T-cell (primary cell): ENCODE measurements at regions not wholly inside any gene's neighbourhood (a gene's known extent, or its start where the extent isn't known, plus 50 kb on each side); places are given as distances from the start of the nearest gene placed in this dataset.

Source experiments
- ATAC-seq, 4 experiments: fragments of 200-7000 bp in 3 of 4; fragments of 150-1000 bp in 1 of 4; cut with Tn5 transposase; replicated peaks in 1 of 4; 1 replicate in 3 of 4; 2 replicates in 1 of 4; pipeline ENCODE4 v1.10.0; 2021; ENCODE audit warnings: moderate library complexity in 3 of 4, mild to moderate bottlenecking in 2 of 4, moderate number of reproducible peaks in 1 of 4
- CTCF ChIA-PET, 2 donors: fragments of 300-600 bp; sonication (Branson Sonifier 250); formaldehyde crosslinking; loops; one replicate each; lab custom pipeline; 2022; ENCODE audit warnings: antibody characterized with exemption in 2 of 2; lab: Charles Lee
- POLR2A ChIA-PET, 2 donors: fragments of 300-600 bp; sonication (Branson Sonifier 250); formaldehyde crosslinking; loops; one replicate each; lab custom pipeline; 2022; ENCODE audit warnings: antibody characterized with exemption in 2 of 2; lab: Charles Lee
- DNase-seq, 35 experiments: peaks; one replicate each; pipeline versions ENCODE4 v3.0.0 to v3.0.0-alpha.2; 2013 to 2023
- H3K27ac ChIP-seq: one replicate; pipeline ENCODE4 v1.5.1; 2013; ENCODE audit warnings: low read length
- H3K27me3 ChIP-seq, 2 experiments: replicated peaks in 1 of 2; 1 replicate in 1 of 2; 2 replicates in 1 of 2; pipeline versions ENCODE4 v1.6.1 to v1.7.0; 2013; ENCODE audit warnings: low read length in 1 of 2, mixed read lengths in 1 of 2; ENCODE audit not compliant: control insufficient read depth in 2 of 2, insufficient read depth in 2 of 2; ENCODE audit errors: extremely low read depth in 1 of 2
- H3K36me3 ChIP-seq, 2 donors: 1 replicate in 1 of 2; 2 replicates in 1 of 2; pipeline versions ENCODE4 v1.6.1 to v1.7.0; 2013; ENCODE audit warnings: low read length in 1 of 2; ENCODE audit not compliant: control insufficient read depth in 2 of 2, insufficient read depth in 1 of 2; ENCODE audit errors: extremely low read depth in 1 of 2
- H3K4me1 ChIP-seq, 2 experiments: 1 replicate in 1 of 2; 2 replicates in 1 of 2; pipeline versions ENCODE4 v1.6.1 to v1.7.0; 2013; ENCODE audit warnings: low read length in 2 of 2, mixed read lengths in 1 of 2; ENCODE audit not compliant: insufficient read depth in 2 of 2, control insufficient read depth in 1 of 2; ENCODE audit errors: extremely low read depth in 1 of 2
- H3K4me3 ChIP-seq, 2 donors: 1 replicate in 1 of 2; 2 replicates in 1 of 2; pipeline versions ENCODE4 v1.5.1 to v1.7.0; 2013; ENCODE audit warnings: mild to moderate bottlenecking in 2 of 2, low read length in 1 of 2, moderate library complexity in 1 of 2; ENCODE audit not compliant: control insufficient read depth in 1 of 2; ENCODE audit errors: extremely low read depth in 1 of 2
- H3K9me3 ChIP-seq: 2 replicates; pipeline ENCODE4 v1.7.0; 2013
- H3K27ac Mint-ChIP-seq, 2 donors: one replicate each; pipeline ENCODE4 v1.8.0; 2020 to 2021; ENCODE audit warnings: mild to moderate bottlenecking in 2 of 2, mixed read lengths in 2 of 2
- H3K27me3 Mint-ChIP-seq, 2 donors: one replicate each; pipeline ENCODE4 v1.8.0; 2021 to 2022; ENCODE audit warnings: mixed read lengths in 2 of 2
- H3K36me3 Mint-ChIP-seq: one replicate; pipeline ENCODE4 v1.8.0; 2021; ENCODE audit warnings: mixed read lengths
- H3K4me1 Mint-ChIP-seq, 3 donors: one replicate each; pipeline ENCODE4 v1.8.0; 2020 to 2022; ENCODE audit warnings: mixed read lengths in 3 of 3, mild to moderate bottlenecking in 1 of 3
- H3K4me3 Mint-ChIP-seq, 3 donors: one replicate each; pipeline ENCODE4 v1.8.0; 2020 to 2022; ENCODE audit warnings: mild to moderate bottlenecking in 3 of 3, mixed read lengths in 3 of 3, moderate library complexity in 3 of 3
- H3K9me3 Mint-ChIP-seq, 3 donors: one replicate each; pipeline ENCODE4 v1.8.0; 2020 to 2022; ENCODE audit warnings: mixed read lengths in 3 of 3
- WGBS: methylation state at CpG from one replicate; pipeline ENCODE4 v1.1.5; 2013; ENCODE audit warnings: missing lambda C conversion rate; ENCODE audit not compliant: insufficient coverage; 5-methylcytosine and 5-hydroxymethylcytosine counted together

DNA sequence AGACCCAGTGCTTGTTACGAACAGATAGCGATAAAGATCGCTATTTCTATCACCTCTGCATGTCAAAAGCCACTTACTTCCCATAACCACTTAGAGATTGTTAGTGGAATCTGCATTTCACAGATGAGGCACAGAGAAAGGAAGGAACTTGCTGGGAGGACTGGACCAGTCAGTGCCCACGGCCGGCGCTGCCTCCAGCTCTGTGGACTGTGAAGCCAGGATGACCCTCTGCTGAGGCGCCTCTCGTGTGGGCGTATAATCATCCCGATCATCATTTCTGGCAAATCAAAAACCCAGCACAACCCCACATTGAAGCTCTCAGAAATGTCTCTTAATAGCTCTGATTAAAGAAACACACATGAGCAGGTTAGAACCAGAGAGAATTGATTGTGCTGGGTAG is 61.5 kb upstream of the ADRA2C start:
- Mint-ChIP-seq H3K4me3 (no peak overlapping the region), H3K36me3 (no peaks in the 10 kb centered on the region), H3K4me1 (no peaks in the 10 kb centered on the region), H3K9me3 (no peaks in the 10 kb centered on the region), H3K27ac (no peak overlapping the region), H3K27me3 (peaks cover 17 to 30% of the 10 kb centered on the region in 2 donors)
- Histone ChIP-seq H3K4me3 (no peak overlapping the region), H3K4me1 (no peaks in the 10 kb centered on the region), H3K9me3 (no peaks in the 10 kb centered on the region), H3K36me3 (no peaks in the 10 kb centered on the region), H3K27me3 (peaks cover 0 to 76% of the 10 kb centered on the region in 2 experiments), H3K27ac (no peak overlapping the region)
- ATAC-seq (no peak), DNase-seq (no peak)
- POLR2A ChIA-PET = no interaction called here
- 89% methylated on average over 6 of the region's 10 CpGs for WGBS
- CTCF ChIA-PET = no interaction called here

GRCh38 chr4:3703677-3704521 is 62.3 kb upstream of the ADRA2C start:
- Mint-ChIP-seq H3K27ac (no peak overlapping the region), H3K36me3 (no peaks in the 10 kb centered on the region), H3K4me3 (no peak overlapping the region), H3K9me3 (no peaks in the 10 kb centered on the region), H3K27me3 (peaks cover 21 to 36% of the 10 kb centered on the region in 2 donors), H3K4me1 (no peaks in the 10 kb centered on the region)
- Histone ChIP-seq H3K27me3 (peaks cover 0 to 79% of the 10 kb centered on the region in 2 experiments), H3K27ac (no peak overlapping the region), H3K4me3 (no peak overlapping the region), H3K36me3 (no peaks in the 10 kb centered on the region), H3K4me1 (no peaks in the 10 kb centered on the region), H3K9me3 (no peaks in the 10 kb centered on the region)
- ATAC-seq = no peak
- POLR2A ChIA-PET = no interaction called here
- DNase-seq = no peak
- CTCF ChIA-PET = no interaction called here
- 30% methylated on average over 10 of the region's 29 CpGs for WGBS

DNA sequence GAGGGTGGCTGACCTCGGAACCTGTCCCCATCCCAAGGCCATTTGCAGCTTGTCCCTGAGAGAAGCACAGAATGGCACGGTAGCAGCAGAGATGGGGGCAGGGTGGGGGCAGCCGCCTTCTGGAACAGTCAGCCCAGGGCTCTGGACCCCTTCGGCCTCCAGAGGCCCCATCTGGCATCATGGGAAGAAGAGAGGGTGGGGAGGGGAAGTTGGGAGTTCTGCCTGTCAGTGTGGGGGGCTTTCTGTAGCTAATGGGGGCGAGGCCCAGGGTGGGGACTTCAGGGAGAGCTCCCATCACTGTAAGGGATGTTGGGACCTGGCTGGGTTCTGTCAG is 62.9 kb upstream of the ADRA2C start:
- ChIA-PET CTCF (no interaction called here), POLR2A (no interaction called here)
- no peak for DNase-seq
- H3K36me3 Mint-ChIP-seq = no peaks in the 10 kb centered on the region
- 57% methylated on average over 4 of the region's 5 CpGs for WGBS
- H3K4me1 Mint-ChIP-seq = no peaks in the 10 kb centered on the region
- H3K4me3 ChIP-seq = no peak overlapping the region
- no peaks in the 10 kb centered on the region for H3K4me1 ChIP-seq
- ATAC-seq = no peak
- no peaks in the 10 kb centered on the region for H3K36me3 ChIP-seq
- no peak overlapping the region for H3K27ac ChIP-seq
- H3K27me3 ChIP-seq = peaks cover 0 to 83% of the 10 kb centered on the region in 2 experiments
- peaks cover 26 to 40% of the 10 kb centered on the region in 2 donors for H3K27me3 Mint-ChIP-seq
- peaks cover 0 to under 1% (median 0%) of the 10 kb centered on the region in 3 donors for H3K9me3 Mint-ChIP-seq
- H3K4me3 Mint-ChIP-seq = no peak overlapping the region
- H3K9me3 ChIP-seq = no peaks in the 10 kb centered on the region
- no peak overlapping the region for H3K27ac Mint-ChIP-seq

DNA sequence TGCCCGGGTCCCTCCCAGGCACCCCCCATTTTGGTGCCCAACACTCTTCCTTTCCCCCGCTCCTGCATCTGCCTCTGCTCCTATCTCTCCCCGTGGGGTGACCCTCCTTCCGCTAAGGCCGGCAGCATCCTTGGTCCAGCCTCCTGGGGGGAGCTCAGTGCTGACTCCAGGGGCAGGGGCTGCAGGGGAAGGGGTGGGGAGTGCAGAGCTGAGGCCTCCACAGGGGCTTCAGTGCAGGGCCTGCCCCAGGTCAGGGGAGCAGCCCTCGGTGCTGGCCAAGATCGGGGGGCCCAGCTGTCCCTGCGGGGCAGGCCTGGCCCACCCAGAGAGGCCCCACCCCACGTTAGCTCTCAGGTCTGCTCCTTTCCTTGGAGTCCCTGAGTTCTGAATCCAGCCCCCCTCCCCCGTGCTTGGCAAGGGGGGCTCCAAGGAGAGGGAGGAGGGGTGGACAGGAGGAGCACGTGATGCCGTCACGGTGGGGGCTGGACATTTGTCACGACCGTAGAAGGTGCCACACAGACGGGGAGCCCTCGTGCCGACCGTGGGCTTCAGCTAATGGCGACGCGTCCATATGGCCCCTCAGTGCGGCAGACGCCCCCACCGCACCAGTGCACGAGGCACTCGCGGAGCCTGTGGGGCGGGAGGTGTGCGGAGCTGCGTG is 63.5 kb upstream of the ADRA2C start:
- H3K9me3 ChIP-seq = no peaks in the 10 kb centered on the region
- no peak overlapping the region for H3K27ac ChIP-seq
- 56% methylated on average over 20 of the region's 31 CpGs for WGBS
- H3K4me1 ChIP-seq = no peaks in the 10 kb centered on the region
- peaks cover 0 to 80% of the 10 kb centered on the region in 2 experiments for H3K27me3 ChIP-seq
- H3K9me3 Mint-ChIP-seq = peaks cover 0 to 3% (median 0%) of the 10 kb centered on the region in 3 donors
- no peak overlapping the region for H3K4me3 ChIP-seq
- ChIA-PET CTCF (no interaction called here), POLR2A (no interaction called here)
- no peaks in the 10 kb centered on the region for H3K4me1 Mint-ChIP-seq
- no peak for DNase-seq
- H3K36me3 ChIP-seq = no peaks in the 10 kb centered on the region
- H3K36me3 Mint-ChIP-seq = no peaks in the 10 kb centered on the region
- H3K4me3 Mint-ChIP-seq = no peak overlapping the region
- ATAC-seq = no peak
- H3K27ac Mint-ChIP-seq = no peak overlapping the region
- peaks cover 28 to 41% of the 10 kb centered on the region in 2 donors for H3K27me3 Mint-ChIP-seq

- Mint-ChIP-seq H3K9me3 (peaks cover 7 to 11% (median 7%) of the 10 kb centered on the region in 3 donors), H3K4me3 (no peak overlapping the region), H3K4me1 (no peaks in the 10 kb centered on the region), H3K36me3 (peaks cover 6% of the 10 kb centered on the region), H3K27ac (no peak overlapping the region), H3K27me3 (peaks cover 35 to 42% of the 10 kb centered on the region in 2 donors)
- no peak overlapping the region for H3K27ac ChIP-seq
- no peak overlapping the region for H3K4me3 ChIP-seq
- ChIA-PET POLR2A (no interaction called here), CTCF (no interaction called here)
- no peaks in the 10 kb centered on the region for H3K36me3 ChIP-seq
- ATAC-seq (no peak), DNase-seq (no peak)
- peaks cover 0 to 73% of the 10 kb centered on the region in 2 experiments for H3K27me3 ChIP-seq
- no peaks in the 10 kb centered on the region for H3K4me1 ChIP-seq
- 63% methylated on average over 20 of the region's 29 CpGs for WGBS
- H3K9me3 ChIP-seq = no peaks in the 10 kb centered on the region
Measured at GRCh38 chr4:3701736-3702560, 64.2 kb upstream of the ADRA2C start.

DNA sequence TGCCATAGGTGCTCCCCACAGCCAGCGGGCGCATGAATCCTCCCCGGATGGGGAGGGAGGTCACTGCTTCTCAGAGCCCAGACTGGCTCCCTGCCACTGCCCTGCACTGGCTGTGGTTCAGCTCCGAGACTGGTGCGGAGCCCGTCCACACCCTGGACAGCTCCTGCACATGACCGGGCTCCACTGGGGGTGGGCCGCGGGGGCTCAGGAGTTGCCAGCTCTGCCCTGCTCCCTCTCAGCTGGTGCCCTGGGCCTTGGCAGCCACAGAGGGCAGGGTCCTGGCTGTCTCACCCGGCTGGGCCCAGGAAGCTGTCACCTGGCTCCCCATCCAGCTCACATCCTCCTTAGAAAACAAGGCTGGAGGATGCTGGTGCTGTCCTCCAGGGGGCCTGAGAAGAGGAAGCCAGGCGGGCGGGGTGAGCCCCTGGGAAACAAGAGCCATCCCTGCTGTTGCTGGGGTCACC is 64.9 kb upstream of the ADRA2C start:
- Mint-ChIP-seq H3K27me3 (peaks cover 38 to 47% of the 10 kb centered on the region in 2 donors), H3K36me3 (peaks cover 6% of the 10 kb centered on the region), H3K9me3 (peaks cover 7 to 16% (median 8%) of the 10 kb centered on the region in 3 donors), H3K4me3 (no peak overlapping the region), H3K27ac (no peak overlapping the region), H3K4me1 (no peaks in the 10 kb centered on the region)
- POLR2A ChIA-PET = no interaction called here
- DNase-seq (no peak), ATAC-seq (no peak)
- no peak overlapping the region for H3K4me3 ChIP-seq
- H3K4me1 ChIP-seq = no peaks in the 10 kb centered on the region
- peaks cover 0 to 67% of the 10 kb centered on the region in 2 experiments for H3K27me3 ChIP-seq
- H3K27ac ChIP-seq = no peak overlapping the region
- no peaks in the 10 kb centered on the region for H3K36me3 ChIP-seq
- H3K9me3 ChIP-seq = no peaks in the 10 kb centered on the region
- CTCF ChIA-PET = no interaction called here
- WGBS = 79% methylated on average over 10 of the region's 12 CpGs
